ENCODE measurements at regions not wholly inside any gene's neighbourhood (a gene's known extent, or its start where the extent isn't known, plus 50 kb on each side); places are given as distances from the start of the nearest gene placed in this dataset.

GRCh38 chr9:26369093-26369492 is 523.5 kb downstream of the CAAP1 start:
- ChIA-PET CTCF (ENCODE audit: unreplicated experiment) (no interaction called here), POLR2A (no interaction called here)
- H3K9me2 ChIP-seq (ENCODE audit: insufficient read depth, low read length): no peaks in the 10 kb centered on the region
- no peaks in the 10 kb centered on the region for H3K36me3 ChIP-seq (ENCODE audit: insufficient read depth, low read length)
- no peak for DNase-seq (ENCODE audit: low spot score)
- H3K4me3 ChIP-seq (ENCODE audit: low read depth, low read length, poor library complexity, severe bottlenecking): no peak overlapping the region
- no peaks in the 10 kb centered on the region for H3K9me3 ChIP-seq (ENCODE audit: low read length)
- no peaks in the 10 kb centered on the region for H3K79me2 ChIP-seq (ENCODE audit: insufficient read depth, low read depth, low read length)
- no peak overlapping the region for H3K4me2 ChIP-seq (ENCODE audit: low read length)
- H4K20me1 ChIP-seq (ENCODE audit: insufficient read depth, low read length): no peaks in the 10 kb centered on the region
- TF ChIP-seq EZH2phosphoT487 (IDR thresholded peaks at IDR 0.05; ENCODE audit: borderline replicate concordance, low read depth, low read length): no peak
- no peak for TF ChIP-seq CTCF (conservative IDR thresholded peaks at IDR 0.05; ENCODE audit: low read length)
- H3K4me1 ChIP-seq (ENCODE audit: insufficient read depth, low read length, poor library complexity, severe bottlenecking): no peaks in the 10 kb centered on the region
- intact Hi-C loops (cut with micrococcal nuclease; ENCODE audit: unreplicated experiment): no loop called here
- no peak overlapping the region for H2AFZ ChIP-seq (ENCODE audit: low read length)
- H3K27ac ChIP-seq (ENCODE audit: low read depth, low read length, poor library complexity, severe bottlenecking): no peak overlapping the region
- no TSS peak for BruUV-seq (replicated peaks)

GRCh38 chr9:26368241-26368640 is 524.4 kb downstream of the CAAP1 start:
- TF ChIP-seq CTCF (conservative IDR thresholded peaks at IDR 0.05; ENCODE audit: low read length) (no peak), EZH2phosphoT487 (IDR thresholded peaks at IDR 0.05; ENCODE audit: borderline replicate concordance, low read depth, low read length) (no peak)
- Histone ChIP-seq H3K27ac (ENCODE audit: low read depth, low read length, poor library complexity, severe bottlenecking) (no peak overlapping the region), H3K4me3 (ENCODE audit: low read depth, low read length, poor library complexity, severe bottlenecking) (no peak overlapping the region), H3K36me3 (ENCODE audit: insufficient read depth, low read length) (no peaks in the 10 kb centered on the region), H3K79me2 (ENCODE audit: insufficient read depth, low read depth, low read length) (no peaks in the 10 kb centered on the region), H3K4me2 (ENCODE audit: low read length) (no peak overlapping the region), H2AFZ (ENCODE audit: low read length) (no peak overlapping the region), H3K9me2 (ENCODE audit: insufficient read depth, low read length) (no peaks in the 10 kb centered on the region), H3K4me1 (ENCODE audit: insufficient read depth, low read length, poor library complexity, severe bottlenecking) (no peaks in the 10 kb centered on the region), H3K9me3 (ENCODE audit: low read length) (no peaks in the 10 kb centered on the region), H4K20me1 (ENCODE audit: insufficient read depth, low read length) (no peaks in the 10 kb centered on the region)
- CTCF ChIA-PET (ENCODE audit: unreplicated experiment): no interaction called here
- BruUV-seq (replicated peaks): no TSS peak
- POLR2A ChIA-PET: no interaction called here
- DNase-seq (ENCODE audit: low spot score): no peak
- intact Hi-C loops (cut with micrococcal nuclease; ENCODE audit: unreplicated experiment): no loop called here

GRCh38 chr9:26361010-26361409 is 531.6 kb downstream of the CAAP1 start:
- TF ChIP-seq CTCF (conservative IDR thresholded peaks at IDR 0.05; ENCODE audit: low read length) (no peak), EZH2phosphoT487 (IDR thresholded peaks at IDR 0.05; ENCODE audit: borderline replicate concordance, low read depth, low read length) (no peak)
- H3K9me2 ChIP-seq (ENCODE audit: insufficient read depth, low read length): no peaks in the 10 kb centered on the region
- intact Hi-C loops (cut with micrococcal nuclease; ENCODE audit: unreplicated experiment): no loop called here
- no TSS peak for BruUV-seq (replicated peaks)
- H3K9me3 ChIP-seq (ENCODE audit: low read length): no peaks in the 10 kb centered on the region
- no peaks in the 10 kb centered on the region for H3K79me2 ChIP-seq (ENCODE audit: insufficient read depth, low read depth, low read length)
- ChIA-PET CTCF (ENCODE audit: unreplicated experiment) (no interaction called here), POLR2A (no interaction called here)
- H2AFZ ChIP-seq (ENCODE audit: low read length): no peak overlapping the region
- no peak overlapping the region for H3K4me2 ChIP-seq (ENCODE audit: low read length)
- no peak for DNase-seq (ENCODE audit: low spot score)
- no peak overlapping the region for H3K4me3 ChIP-seq (ENCODE audit: low read depth, low read length, poor library complexity, severe bottlenecking)
- H3K36me3 ChIP-seq (ENCODE audit: insufficient read depth, low read length): no peaks in the 10 kb centered on the region
- no peak overlapping the region for H3K27ac ChIP-seq (ENCODE audit: low read depth, low read length, poor library complexity, severe bottlenecking)
- no peaks in the 10 kb centered on the region for H3K4me1 ChIP-seq (ENCODE audit: insufficient read depth, low read length, poor library complexity, severe bottlenecking)
- H4K20me1 ChIP-seq (ENCODE audit: insufficient read depth, low read length): no peaks in the 10 kb centered on the region

Data from OCI-LY7 (cell line).